IMR-90 (cell line): ENCODE measurements at regions not wholly inside any gene's neighbourhood (a gene's known extent, or its start where the extent isn't known, plus 50 kb on each side); places are given as distances from the start of the nearest gene placed in this dataset.
A peak's percentile ranks its signal among the peaks of the same experiment; 100 is the strongest.

Source experiments
- ATAC-seq: fragments of 200-7000 bp; cut with Tn5 transposase; 2 replicates; pipeline ENCODE4 v1.9.1; 2020; ENCODE audit warnings: low read depth, mild to moderate bottlenecking, moderate library complexity
- BruUV-seq: library from RNA; stranded (reverse); fragments of 400-500 nt; replicated peaks from 2 replicates; lab custom pipeline; 2021; lab: Mats Ljungman, UMichigan
- CTCF ChIA-PET: fragments of 300-600 bp; formaldehyde crosslinking; extraction: SDS; loops from one replicate; lab custom pipeline; 2021; ENCODE audit warnings: antibody characterized with exemption; lab: Yijun Ruan, JAX
- POLR2A ChIA-PET: fragments of 300-600 bp; sonication (Branson Sonifier 250); formaldehyde crosslinking; loops from one replicate; lab custom pipeline; 2022; ENCODE audit warnings: antibody characterized with exemption; ENCODE audit not compliant: unreplicated experiment; lab: Charles Lee
- DNase-seq: peaks from one replicate; pipeline ENCODE4 v3.0.0; 2013
- H2AFZ ChIP-seq: replicated peaks from 2 replicates; pipeline ENCODE3; 2013; ENCODE audit warnings: low read length, mild to moderate bottlenecking; ENCODE audit not compliant: poor library complexity
- H2AK5ac ChIP-seq: 2 replicates; pipeline ENCODE4 v1.6.1; 2013; ENCODE audit warnings: low read depth, low read length, inconsistent platforms
- H2AK9ac ChIP-seq: replicated peaks from 2 replicates; pipeline ENCODE3; 2013; ENCODE audit warnings: mild to moderate bottlenecking, low read depth, low read length, moderate library complexity; ENCODE audit not compliant: poor library complexity
- H2BK120ac ChIP-seq: 2 replicates; pipeline ENCODE4 v1.6.1; 2013; ENCODE audit warnings: low read depth, low read length, inconsistent platforms
- H2BK15ac ChIP-seq: 3 replicates; pipeline ENCODE4 v1.6.1; 2013; ENCODE audit warnings: low read depth, low read length, inconsistent platforms
- H2BK20ac ChIP-seq: 2 replicates; pipeline ENCODE4 v1.6.1; 2013; ENCODE audit warnings: low read depth, mild to moderate bottlenecking, inconsistent platforms, low read length, moderate library complexity
- H2BK5ac ChIP-seq: 2 replicates; pipeline ENCODE4 v1.6.1; 2013; ENCODE audit warnings: mild to moderate bottlenecking, low read depth, low read length, inconsistent platforms; ENCODE audit not compliant: poor library complexity, severe bottlenecking
- H3K14ac ChIP-seq: replicated peaks from 2 replicates; pipeline ENCODE4 v1.6.1; 2013; ENCODE audit warnings: low read depth, low read length, inconsistent platforms
- H3K18ac ChIP-seq: 2 replicates; pipeline ENCODE4 v1.6.1; 2013; ENCODE audit warnings: low read depth, low read length, control low read depth
- H3K23ac ChIP-seq: 2 replicates; pipeline ENCODE4 v1.6.1; 2013; ENCODE audit warnings: low read depth, low read length, inconsistent platforms
- H3K27ac ChIP-seq: 2 replicates; pipeline ENCODE4 v1.5.1; 2013; ENCODE audit warnings: mild to moderate bottlenecking, control low read depth, low read length; ENCODE audit not compliant: insufficient read depth
- H3K27me3 ChIP-seq: 2 replicates; pipeline ENCODE4 v1.6.1; 2013; ENCODE audit warnings: low read length; ENCODE audit not compliant: control insufficient read depth, insufficient read depth
- H3K36me3 ChIP-seq: 2 replicates; pipeline ENCODE4 v1.6.1; 2013; ENCODE audit warnings: low read length, mixed read lengths; ENCODE audit not compliant: control insufficient read depth, insufficient read depth
- H3K4ac ChIP-seq: 2 replicates; pipeline ENCODE4 v1.6.1; 2013; ENCODE audit warnings: low read depth, low read length, inconsistent platforms
- H3K4me1 ChIP-seq: 2 replicates; pipeline ENCODE4 v1.6.1; 2013; ENCODE audit warnings: low read length, mixed read lengths; ENCODE audit not compliant: control insufficient read depth, insufficient read depth
- H3K4me2 ChIP-seq: 2 replicates; pipeline ENCODE4 v1.6.1; 2013; ENCODE audit warnings: low read depth, mild to moderate bottlenecking, control low read depth, low read length, moderate library complexity
- H3K4me3 ChIP-seq: 2 replicates; pipeline ENCODE4 v1.5.1; 2013; ENCODE audit warnings: low read depth, mild to moderate bottlenecking, control low read depth, low read length, moderate library complexity; ENCODE audit not compliant: insufficient read depth
- H3K56ac ChIP-seq: 2 replicates; pipeline ENCODE4 v1.6.1; 2013; ENCODE audit warnings: low read length, inconsistent platforms; ENCODE audit not compliant: insufficient read depth; ENCODE audit errors: extremely low read depth
- H3K79me1 ChIP-seq, 2 experiments: 2 replicates each; pipeline ENCODE4 v1.6.1; 2013; ENCODE audit warnings: low read length in 2 of 2, inconsistent platforms in 1 of 2, low read depth in 1 of 2
- H3K9ac ChIP-seq: 2 replicates; pipeline ENCODE4 v1.6.1; 2013; ENCODE audit warnings: low read depth, low read length, control low read depth
- H3K9me1 ChIP-seq: 2 replicates; pipeline ENCODE4 v1.6.1; 2013; ENCODE audit warnings: low read length, inconsistent platforms; ENCODE audit not compliant: insufficient read depth
- H3K9me3 ChIP-seq: 2 replicates; pipeline ENCODE4 v1.6.1; 2013; ENCODE audit warnings: low read length; ENCODE audit not compliant: control insufficient read depth, insufficient read depth
- H4K20me1 ChIP-seq: 2 replicates; pipeline ENCODE4 v1.6.1; 2013; ENCODE audit warnings: low read length, inconsistent platforms; ENCODE audit not compliant: insufficient read depth
- H4K5ac ChIP-seq: 2 replicates; pipeline ENCODE4 v1.6.1; 2013; ENCODE audit warnings: mild to moderate bottlenecking, low read depth, low read length, control low read depth
- H4K8ac ChIP-seq, 2 experiments: 2 replicates each; pipeline ENCODE4 v1.6.1; 2013; ENCODE audit warnings: low read depth in 2 of 2, low read length in 2 of 2, control low read depth in 1 of 2, inconsistent platforms in 1 of 2
- H4K91ac ChIP-seq: 2 replicates; pipeline ENCODE4 v1.6.1; 2013; ENCODE audit warnings: low read depth, low read length, inconsistent platforms; ENCODE audit not compliant: insufficient read depth
- CEBPB ChIP-seq: IDR thresholded peaks from 2 replicates; pipeline ENCODE4 v1.6.1; 2012; ENCODE audit warnings: low read depth, low read length, improper control_type of control experiment
- WGBS, 2 experiments: methylation state at CpG; one replicate each; pipeline versions ENCODE4 v1.1.5 to v1.1.7; 2013; ENCODE audit warnings: missing lambda C conversion rate in 2 of 2; ENCODE audit not compliant: insufficient read length in 1 of 2; ENCODE audit errors: extremely low coverage in 2 of 2; 5-methylcytosine and 5-hydroxymethylcytosine counted together
- dilution Hi-C: fragments of 300-500 bp; cut with HindIII; formaldehyde crosslinking; loops from one replicate; pipeline ENCODE4 v1.14.3; 2018; ENCODE audit warnings: low sequenced_read_pairs; ENCODE audit not compliant: unreplicated experiment
- in situ Hi-C: fragments of 300-500 bp; cut with MboI; formaldehyde crosslinking; loops from 3 replicates; pipeline ENCODE4 v1.14.3; 2019; ENCODE audit warnings: low sequenced_read_pairs, inconsistent platforms, mixed read lengths
- intact Hi-C: fragments of 100-400 bp; cut with micrococcal nuclease; formaldehyde crosslinking; loops from 2 replicates; pipeline ENCODE4 v1.10.0; 2022
- TF ChIP-seq, protein P1 (sequence below): fragments of 150-350 bp; IDR thresholded peaks from 2 replicates; pipeline ENCODE4 v1.6.1; 2017; ENCODE audit warnings: mild to moderate bottlenecking, antibody characterized with exemption, low read length, low read depth

- H3K9ac ChIP-seq = no peak overlapping the region; the same call in 1 of the 2 replicates
- H2AFZ ChIP-seq = no peak overlapping the region
- H3K27ac ChIP-seq = peak overlapping the region; percentile 67
- BruUV-seq = no TSS peak
- peak overlapping the region; percentile 99 for H2BK20ac ChIP-seq
- H3K18ac ChIP-seq = peak overlapping the region; percentile 96
- peak overlapping the region; percentile 82 for H4K5ac ChIP-seq
- in situ Hi-C loops (no loop called here), dilution Hi-C loops (no loop called here), intact Hi-C loops (loop anchor here (1.0 to 5.0 kb wide), 5 partner anchors 28 to 261 kb away; partner anchors contain the start of gene FN1)
- H4K8ac ChIP-seq = peak overlapping the region; percentile 51 to 95
- TF ChIP-seq, protein P1, sequence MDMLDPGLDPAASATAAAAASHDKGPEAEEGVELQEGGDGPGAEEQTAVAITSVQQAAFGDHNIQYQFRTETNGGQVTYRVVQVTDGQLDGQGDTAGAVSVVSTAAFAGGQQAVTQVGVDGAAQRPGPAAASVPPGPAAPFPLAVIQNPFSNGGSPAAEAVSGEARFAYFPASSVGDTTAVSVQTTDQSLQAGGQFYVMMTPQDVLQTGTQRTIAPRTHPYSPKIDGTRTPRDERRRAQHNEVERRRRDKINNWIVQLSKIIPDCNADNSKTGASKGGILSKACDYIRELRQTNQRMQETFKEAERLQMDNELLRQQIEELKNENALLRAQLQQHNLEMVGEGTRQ = no peak
- peak; percentile 18; the same call in 1 of the 2 replicates for TF ChIP-seq CEBPB
- ChIA-PET CTCF (interaction anchor here (0.5 to 1.3 kb wide), 4 partner anchors 28 to 248 kb away, joined by 3 to 7 read pairs (median 4); no protein-coding TSS in a partner anchor), POLR2A (interaction anchor here (0.5 to 1.5 kb wide), 3 partner anchors 9 to 229 kb away, joined by 3 to 5 read pairs (median 3); no protein-coding TSS in a partner anchor)
- ATAC-seq (peak; percentile 69), DNase-seq (peak; percentile 90)
- H2BK15ac ChIP-seq = peak overlapping the region; percentile 85
- H3K79me1 ChIP-seq = no peaks in the 10 kb centered on the region
- H3K23ac ChIP-seq = peak overlapping the region; percentile 96
- H2AK5ac ChIP-seq = peak overlapping the region; percentile 88
- no peaks in the 10 kb centered on the region for H3K27me3 ChIP-seq
- peak overlapping the region; percentile 93 for H4K91ac ChIP-seq
- H3K14ac ChIP-seq = peak overlapping the region; percentile 94
- H3K36me3 ChIP-seq = no peaks in the 10 kb centered on the region
- peak overlapping the region; percentile 99 for H2BK5ac ChIP-seq
- H3K9me1 ChIP-seq = peaks cover 3% of the 10 kb centered on the region; the same call in 1 of the 2 replicates
- no peaks in the 10 kb centered on the region for H4K20me1 ChIP-seq
- peak overlapping the region; percentile 23; the same call in 1 of the 2 replicates for H3K4me2 ChIP-seq
- no peaks in the 10 kb centered on the region for H3K9me3 ChIP-seq
- peak overlapping the region; percentile 69 for H3K56ac ChIP-seq
- H2AK9ac ChIP-seq = no peak overlapping the region
- peak overlapping the region; percentile 99 for H2BK120ac ChIP-seq
- H3K4me1 ChIP-seq = peaks cover 14% of the 10 kb centered on the region
- peak overlapping the region; percentile 96 for H3K4ac ChIP-seq
- no CpG with 5 or more reads among the region's 1 CpG for WGBS, 2 experiments
- no peak overlapping the region for H3K4me3 ChIP-seq
These were observed 256.7 kb upstream of the FN1 start for GRCh38 chr2:215692387-215693079.
